ENCODE measurements at regions not wholly inside any gene's neighbourhood (a gene's known extent, or its start where the extent isn't known, plus 50 kb on each side); places are given as distances from the start of the nearest gene placed in this dataset.

DNA sequence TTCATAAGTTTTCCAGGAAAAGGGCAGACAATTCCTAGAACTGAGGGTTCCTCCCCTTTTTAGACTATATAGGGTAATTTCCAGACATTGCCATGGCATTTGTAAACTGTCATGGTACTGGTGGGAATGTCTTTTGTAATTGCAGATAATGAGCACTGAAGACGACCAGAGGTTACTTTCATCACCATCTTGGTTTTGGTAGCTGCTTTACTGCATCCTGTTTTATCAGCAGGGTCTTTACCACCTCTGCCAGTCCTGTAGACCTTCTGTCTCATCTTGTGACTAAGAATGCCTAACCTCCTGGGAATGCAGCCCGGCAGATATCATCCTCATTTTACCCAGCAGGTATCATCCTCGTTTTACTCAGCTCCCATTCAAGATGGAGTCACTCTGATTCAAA lies 583.9 kb upstream of the KLHL29 start:
- Histone ChIP-seq H3K9ac (ENCODE audit: low read length) (no peak overlapping the region), H3K4me2 (ENCODE audit: low read depth, low read length, poor library complexity, severe bottlenecking) (no peak overlapping the region), H3K27ac (ENCODE audit: low read length) (no peak overlapping the region), H3K4me3 (ENCODE audit: low read length) (no peak overlapping the region), H3K27me3 (ENCODE audit: low read length) (no peaks in the 10 kb centered on the region), H4K20me1 (ENCODE audit: insufficient read depth, low read depth, low read length) (no peaks in the 10 kb centered on the region), H3K79me2 (ENCODE audit: low read length) (no peaks in the 10 kb centered on the region), H3K9me3 (ENCODE audit: low read length) (no peaks in the 10 kb centered on the region), H2AFZ (ENCODE audit: low read length) (no peak overlapping the region), H3K4me1 (ENCODE audit: low read length) (peaks cover 3% of the 10 kb centered on the region), H3K9me2 (replicated peaks; ENCODE audit: insufficient read depth, low read length) (no peaks in the 10 kb centered on the region), H3K36me3 (ENCODE audit: insufficient read depth, low read length) (no peaks in the 10 kb centered on the region)
- no peak for DNase-seq

DNA sequence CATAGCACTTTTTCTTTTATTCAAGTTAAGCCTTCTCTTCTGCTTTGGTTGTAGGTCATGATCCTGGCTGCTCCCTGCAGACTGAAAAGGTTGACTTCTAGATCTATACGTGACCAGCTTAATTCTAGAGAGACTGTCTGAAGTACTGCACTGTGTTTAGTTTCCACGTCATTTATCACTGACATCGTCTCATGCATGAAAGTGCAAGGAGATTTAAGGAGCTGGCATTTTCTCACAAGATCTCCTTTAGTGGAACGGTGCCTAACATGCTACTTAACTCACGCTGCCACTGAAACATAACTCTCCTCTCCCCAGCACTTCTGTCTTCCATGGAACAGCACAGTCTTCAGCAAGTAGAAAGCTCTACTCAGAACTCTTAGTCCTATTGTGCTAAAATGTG lies 583.0 kb upstream of the KLHL29 start:
- DNase-seq, result no peak
- H4K20me1 ChIP-seq (ENCODE audit: insufficient read depth, low read depth, low read length), result no peaks in the 10 kb centered on the region
- no peaks in the 10 kb centered on the region for H3K9me2 ChIP-seq (replicated peaks; ENCODE audit: insufficient read depth, low read length)
- no peak overlapping the region for H2AFZ ChIP-seq (ENCODE audit: low read length)
- H3K9ac ChIP-seq (ENCODE audit: low read length), result no peak overlapping the region
- H3K4me1 ChIP-seq (ENCODE audit: low read length), result no peaks in the 10 kb centered on the region
- H3K79me2 ChIP-seq (ENCODE audit: low read length), result no peaks in the 10 kb centered on the region
- H3K4me3 ChIP-seq (ENCODE audit: low read length), result no peak overlapping the region
- H3K36me3 ChIP-seq (ENCODE audit: insufficient read depth, low read length), result no peaks in the 10 kb centered on the region
- no peaks in the 10 kb centered on the region for H3K9me3 ChIP-seq (ENCODE audit: low read length)
- H3K4me2 ChIP-seq (ENCODE audit: low read depth, low read length, poor library complexity, severe bottlenecking), result no peak overlapping the region
- H3K27ac ChIP-seq (ENCODE audit: low read length), result no peak overlapping the region
- H3K27me3 ChIP-seq (ENCODE audit: low read length), result no peaks in the 10 kb centered on the region

DNA sequence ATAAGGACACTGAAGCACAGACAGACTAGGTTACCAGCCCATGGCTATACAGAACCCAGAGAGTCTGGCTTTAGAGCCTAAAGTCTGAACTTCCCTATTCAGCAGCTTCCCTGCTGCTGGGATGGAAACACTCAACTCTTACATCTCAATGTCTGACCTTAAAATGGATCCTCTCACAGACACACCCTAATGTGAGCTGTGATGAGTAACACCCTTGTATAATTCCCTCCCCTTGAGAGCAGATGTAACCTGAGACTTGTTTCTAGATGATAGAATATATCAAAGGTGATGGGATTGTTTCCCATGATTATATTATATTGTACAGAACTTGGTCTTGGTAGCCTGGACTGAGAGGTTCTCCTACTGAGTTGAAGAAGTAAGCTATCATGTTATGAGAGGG lies 577.1 kb upstream of the KLHL29 start:
- Histone ChIP-seq H3K27ac (ENCODE audit: low read length) (no peak overlapping the region), H3K9me2 (replicated peaks; ENCODE audit: insufficient read depth, low read length) (no peaks in the 10 kb centered on the region), H3K4me2 (ENCODE audit: low read depth, low read length, poor library complexity, severe bottlenecking) (no peak overlapping the region), H2AFZ (ENCODE audit: low read length) (no peak overlapping the region), H3K36me3 (ENCODE audit: insufficient read depth, low read length) (no peaks in the 10 kb centered on the region), H3K27me3 (ENCODE audit: low read length) (no peaks in the 10 kb centered on the region), H3K9me3 (ENCODE audit: low read length) (no peaks in the 10 kb centered on the region), H3K9ac (ENCODE audit: low read length) (no peak overlapping the region), H3K4me1 (ENCODE audit: low read length) (peaks cover 3% of the 10 kb centered on the region; the same call in 1 of the 2 replicates), H3K79me2 (ENCODE audit: low read length) (no peaks in the 10 kb centered on the region), H3K4me3 (ENCODE audit: low read length) (no peak overlapping the region), H4K20me1 (ENCODE audit: insufficient read depth, low read depth, low read length) (no peaks in the 10 kb centered on the region)
- DNase-seq, result no peak

DNA sequence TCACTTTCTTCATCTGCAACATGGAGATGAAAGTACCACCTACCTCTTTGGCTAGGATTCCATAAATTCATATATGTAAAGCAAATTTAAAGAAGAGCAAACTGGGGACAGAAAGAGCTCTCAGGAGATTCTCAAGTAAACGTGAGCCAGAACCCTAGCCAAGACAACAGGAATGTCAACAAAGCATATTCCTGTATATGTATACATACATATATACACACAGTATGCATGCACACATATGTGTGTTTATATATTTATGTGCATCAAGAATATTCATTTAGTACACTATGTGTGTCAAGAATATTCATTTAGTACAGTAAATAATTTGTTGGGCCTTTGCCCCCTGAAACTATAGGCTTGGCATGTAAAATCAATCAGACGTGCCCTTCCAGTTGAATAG lies 574.4 kb upstream of the KLHL29 start:
- Histone ChIP-seq H3K9ac (ENCODE audit: low read length) (no peak overlapping the region), H3K9me2 (replicated peaks; ENCODE audit: insufficient read depth, low read length) (no peaks in the 10 kb centered on the region), H3K79me2 (ENCODE audit: low read length) (no peaks in the 10 kb centered on the region), H3K4me2 (ENCODE audit: low read depth, low read length, poor library complexity, severe bottlenecking) (no peak overlapping the region), H3K27me3 (ENCODE audit: low read length) (no peaks in the 10 kb centered on the region), H3K9me3 (ENCODE audit: low read length) (no peaks in the 10 kb centered on the region), H3K27ac (ENCODE audit: low read length) (no peak overlapping the region), H3K4me3 (ENCODE audit: low read length) (no peak overlapping the region), H3K4me1 (ENCODE audit: low read length) (peaks cover 3% of the 10 kb centered on the region; the same call in 1 of the 2 replicates), H2AFZ (ENCODE audit: low read length) (no peak overlapping the region), H3K36me3 (ENCODE audit: insufficient read depth, low read length) (no peaks in the 10 kb centered on the region), H4K20me1 (ENCODE audit: insufficient read depth, low read depth, low read length) (no peaks in the 10 kb centered on the region)
- DNase-seq, result no peak

DNA sequence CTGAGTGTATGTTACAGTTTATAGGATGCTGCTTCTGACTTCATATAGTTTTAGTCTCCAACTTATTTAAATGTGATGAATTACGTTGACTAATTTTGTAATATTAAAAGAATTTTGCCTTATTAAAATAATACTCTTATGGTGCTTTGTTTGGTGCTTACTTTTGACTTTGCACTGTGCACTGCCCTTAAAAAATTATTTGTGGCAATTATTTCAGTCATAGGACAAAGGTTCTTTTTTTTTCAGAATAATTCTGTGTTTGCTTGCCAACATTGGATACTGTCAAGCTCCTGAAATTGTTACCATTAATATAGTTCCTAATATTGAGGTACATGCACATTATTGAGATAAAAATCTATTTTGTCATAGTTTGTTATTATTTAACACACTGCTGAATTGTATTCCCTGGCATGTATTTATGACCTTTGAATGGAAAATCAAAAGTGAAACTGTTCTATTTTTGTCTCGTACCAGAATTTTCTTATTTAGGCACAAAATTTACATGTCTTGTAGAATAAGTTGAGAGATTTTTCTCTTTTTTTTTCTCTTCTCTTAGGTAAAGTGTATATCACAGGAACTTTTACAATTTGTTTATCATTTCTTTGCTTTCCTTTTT lies 572.8 kb upstream of the KLHL29 start:
- Histone ChIP-seq H3K27ac (ENCODE audit: low read length) (no peak overlapping the region), H3K9ac (ENCODE audit: low read length) (no peak overlapping the region), H3K4me3 (ENCODE audit: low read length) (no peak overlapping the region), H3K4me2 (ENCODE audit: low read depth, low read length, poor library complexity, severe bottlenecking) (no peak overlapping the region), H3K4me1 (ENCODE audit: low read length) (peaks cover 3% of the 10 kb centered on the region; the same call in 1 of the 2 replicates), H3K9me3 (ENCODE audit: low read length) (no peaks in the 10 kb centered on the region), H3K79me2 (ENCODE audit: low read length) (no peaks in the 10 kb centered on the region), H3K36me3 (ENCODE audit: insufficient read depth, low read length) (no peaks in the 10 kb centered on the region), H3K9me2 (replicated peaks; ENCODE audit: insufficient read depth, low read length) (no peaks in the 10 kb centered on the region), H3K27me3 (ENCODE audit: low read length) (no peaks in the 10 kb centered on the region), H4K20me1 (ENCODE audit: insufficient read depth, low read depth, low read length) (no peaks in the 10 kb centered on the region), H2AFZ (ENCODE audit: low read length) (no peak overlapping the region)
- DNase-seq, result no peak

DNA sequence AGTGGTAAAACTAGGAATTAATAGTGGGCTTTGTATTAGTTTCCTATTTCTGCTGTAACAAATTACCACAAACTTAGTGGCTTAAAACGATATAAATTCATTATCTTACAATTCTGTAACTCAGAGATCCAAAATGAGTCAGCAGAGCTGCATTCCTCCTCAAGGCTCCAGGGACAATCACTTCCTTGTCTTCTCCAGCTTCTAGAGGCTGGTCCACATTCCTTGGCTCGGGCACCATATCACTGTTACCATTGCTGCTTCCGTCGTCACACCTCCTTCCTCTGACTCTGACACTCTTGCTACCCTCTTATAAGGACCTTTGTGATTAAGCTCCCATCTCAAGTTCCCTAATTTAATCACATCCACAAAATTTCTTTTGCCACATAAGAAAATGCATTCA lies 567.8 kb upstream of the KLHL29 start:
- no peak overlapping the region for H2AFZ ChIP-seq (ENCODE audit: low read length)
- no peak overlapping the region for H3K9ac ChIP-seq (ENCODE audit: low read length)
- no peak overlapping the region for H3K27ac ChIP-seq (ENCODE audit: low read length)
- H3K36me3 ChIP-seq (ENCODE audit: insufficient read depth, low read length), result no peaks in the 10 kb centered on the region
- H3K4me3 ChIP-seq (ENCODE audit: low read length), result no peak overlapping the region
- no peaks in the 10 kb centered on the region for H4K20me1 ChIP-seq (ENCODE audit: insufficient read depth, low read depth, low read length)
- no peak overlapping the region for H3K4me2 ChIP-seq (ENCODE audit: low read depth, low read length, poor library complexity, severe bottlenecking)
- H3K79me2 ChIP-seq (ENCODE audit: low read length), result no peaks in the 10 kb centered on the region
- H3K9me3 ChIP-seq (ENCODE audit: low read length), result no peaks in the 10 kb centered on the region
- H3K27me3 ChIP-seq (ENCODE audit: low read length), result no peaks in the 10 kb centered on the region
- no peak for DNase-seq
- peaks cover 3% of the 10 kb centered on the region; the same call in 1 of the 2 replicates for H3K4me1 ChIP-seq (ENCODE audit: low read length)
- no peaks in the 10 kb centered on the region for H3K9me2 ChIP-seq (replicated peaks; ENCODE audit: insufficient read depth, low read length)

DNA sequence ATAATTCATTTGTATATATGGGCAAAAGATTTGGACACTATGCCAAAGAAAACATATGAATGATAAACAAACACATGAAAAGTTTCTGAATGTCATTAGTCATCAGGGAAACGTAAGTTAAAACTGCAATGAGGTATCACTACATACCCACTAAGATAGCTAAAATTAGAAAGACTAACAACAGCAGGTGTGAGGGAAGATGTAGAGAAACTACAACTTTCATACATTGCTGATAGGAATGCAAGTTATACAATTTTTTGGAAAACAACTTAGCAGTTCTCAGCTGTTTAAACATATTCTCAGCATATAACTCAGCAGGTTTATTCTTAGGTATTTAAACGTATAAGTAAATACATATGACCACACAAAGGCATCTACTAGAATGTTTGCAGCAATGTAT lies 563.5 kb upstream of the KLHL29 start:
- no peaks in the 10 kb centered on the region for H3K9me3 ChIP-seq (ENCODE audit: low read length)
- peaks cover 7% of the 10 kb centered on the region for H3K4me1 ChIP-seq (ENCODE audit: low read length)
- no peaks in the 10 kb centered on the region for H3K36me3 ChIP-seq (ENCODE audit: insufficient read depth, low read length)
- no peak overlapping the region for H3K27ac ChIP-seq (ENCODE audit: low read length)
- no peaks in the 10 kb centered on the region for H3K79me2 ChIP-seq (ENCODE audit: low read length)
- H3K9ac ChIP-seq (ENCODE audit: low read length), result no peak overlapping the region
- no peak for DNase-seq
- no peaks in the 10 kb centered on the region for H3K9me2 ChIP-seq (replicated peaks; ENCODE audit: insufficient read depth, low read length)
- H3K4me2 ChIP-seq (ENCODE audit: low read depth, low read length, poor library complexity, severe bottlenecking), result no peak overlapping the region
- no peak overlapping the region for H3K4me3 ChIP-seq (ENCODE audit: low read length)
- no peaks in the 10 kb centered on the region for H3K27me3 ChIP-seq (ENCODE audit: low read length)
- H2AFZ ChIP-seq (ENCODE audit: low read length), result no peak overlapping the region
- H4K20me1 ChIP-seq (ENCODE audit: insufficient read depth, low read depth, low read length), result no peaks in the 10 kb centered on the region

DNA sequence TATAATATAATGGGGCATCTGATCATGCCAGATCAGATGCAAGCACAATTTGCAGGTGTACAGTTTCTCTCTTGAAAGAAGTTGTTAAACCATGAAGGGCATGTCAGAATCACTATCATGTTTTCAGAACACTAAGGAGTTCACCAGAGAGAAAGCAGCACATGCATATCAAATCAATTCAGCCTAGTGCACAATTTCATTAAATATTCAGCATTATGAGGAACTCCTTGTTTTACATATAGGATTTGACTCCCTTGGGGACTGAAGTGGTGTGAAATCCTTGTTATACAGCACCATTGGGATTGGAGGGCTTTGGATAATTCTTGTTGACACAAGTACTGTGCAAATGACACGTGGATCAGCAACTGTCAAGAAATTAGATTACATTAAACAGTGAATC lies 562.1 kb upstream of the KLHL29 start:
- no peaks in the 10 kb centered on the region for H3K9me3 ChIP-seq (ENCODE audit: low read length)
- H3K4me1 ChIP-seq (ENCODE audit: low read length), result peaks cover 7% of the 10 kb centered on the region
- no peaks in the 10 kb centered on the region for H3K9me2 ChIP-seq (replicated peaks; ENCODE audit: insufficient read depth, low read length)
- H4K20me1 ChIP-seq (ENCODE audit: insufficient read depth, low read depth, low read length), result no peaks in the 10 kb centered on the region
- no peak overlapping the region for H3K4me3 ChIP-seq (ENCODE audit: low read length)
- no peak for DNase-seq
- no peaks in the 10 kb centered on the region for H3K36me3 ChIP-seq (ENCODE audit: insufficient read depth, low read length)
- H2AFZ ChIP-seq (ENCODE audit: low read length), result no peak overlapping the region
- H3K27ac ChIP-seq (ENCODE audit: low read length), result no peak overlapping the region
- no peak overlapping the region for H3K4me2 ChIP-seq (ENCODE audit: low read depth, low read length, poor library complexity, severe bottlenecking)
- no peak overlapping the region for H3K9ac ChIP-seq (ENCODE audit: low read length)
- no peaks in the 10 kb centered on the region for H3K27me3 ChIP-seq (ENCODE audit: low read length)
- H3K79me2 ChIP-seq (ENCODE audit: low read length), result no peaks in the 10 kb centered on the region

DNA sequence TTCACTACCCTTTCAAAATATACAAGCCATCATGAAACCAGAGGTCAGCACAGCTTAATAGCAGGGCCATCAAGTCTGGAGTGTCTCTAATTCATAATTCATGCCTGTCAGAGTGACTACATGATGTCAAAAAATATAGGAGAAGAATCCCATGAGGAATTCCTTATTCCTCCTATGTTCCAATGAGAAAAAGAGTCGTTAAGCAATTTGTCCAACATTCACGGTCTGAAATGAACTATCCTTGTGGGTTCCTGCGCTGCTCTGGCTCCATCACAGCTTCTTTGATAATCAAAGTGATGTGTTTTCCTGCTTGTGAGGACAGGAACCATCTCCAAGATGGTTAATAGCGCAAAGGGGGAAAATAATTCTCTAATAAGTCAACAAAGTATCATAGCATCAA lies 560.4 kb upstream of the KLHL29 start:
- Histone ChIP-seq H3K4me3 (ENCODE audit: low read length) (no peak overlapping the region), H3K27me3 (ENCODE audit: low read length) (no peaks in the 10 kb centered on the region), H4K20me1 (ENCODE audit: insufficient read depth, low read depth, low read length) (no peaks in the 10 kb centered on the region), H3K4me2 (ENCODE audit: low read depth, low read length, poor library complexity, severe bottlenecking) (no peak overlapping the region), H3K9me2 (replicated peaks; ENCODE audit: insufficient read depth, low read length) (no peaks in the 10 kb centered on the region), H3K4me1 (ENCODE audit: low read length) (peaks cover 7% of the 10 kb centered on the region), H3K9ac (ENCODE audit: low read length) (no peak overlapping the region), H3K9me3 (ENCODE audit: low read length) (no peaks in the 10 kb centered on the region), H3K36me3 (ENCODE audit: insufficient read depth, low read length) (no peaks in the 10 kb centered on the region), H2AFZ (ENCODE audit: low read length) (no peak overlapping the region), H3K79me2 (ENCODE audit: low read length) (no peaks in the 10 kb centered on the region), H3K27ac (ENCODE audit: low read length) (no peak overlapping the region)
- no peak for DNase-seq

All from Karpas-422 (cell line).